ENCODE measurements at regions not wholly inside any gene's neighbourhood (a gene's known extent, or its start where the extent isn't known, plus 50 kb on each side); places are given as distances from the start of the nearest gene placed in this dataset.

DNA sequence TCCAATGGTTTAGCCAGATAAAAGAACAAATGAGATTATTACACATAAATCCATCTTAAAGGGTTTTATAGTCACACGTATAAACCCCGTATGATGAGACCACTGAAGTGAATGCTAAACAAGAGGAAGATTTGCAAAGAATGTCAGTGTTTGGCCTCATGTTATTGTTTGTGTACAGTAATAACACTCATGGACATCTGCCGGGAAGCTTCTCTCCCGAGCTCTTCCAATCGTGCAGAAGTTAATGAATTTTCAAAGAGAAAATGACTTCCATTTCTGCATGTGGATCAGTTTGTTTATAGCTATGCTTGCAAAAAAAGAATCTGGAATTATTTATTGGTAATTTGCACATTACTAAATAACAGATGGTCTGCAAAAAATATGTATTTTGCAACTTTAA lies 88.5 kb upstream of the APCDD1 start:
- no peak for DNase-seq

DNA sequence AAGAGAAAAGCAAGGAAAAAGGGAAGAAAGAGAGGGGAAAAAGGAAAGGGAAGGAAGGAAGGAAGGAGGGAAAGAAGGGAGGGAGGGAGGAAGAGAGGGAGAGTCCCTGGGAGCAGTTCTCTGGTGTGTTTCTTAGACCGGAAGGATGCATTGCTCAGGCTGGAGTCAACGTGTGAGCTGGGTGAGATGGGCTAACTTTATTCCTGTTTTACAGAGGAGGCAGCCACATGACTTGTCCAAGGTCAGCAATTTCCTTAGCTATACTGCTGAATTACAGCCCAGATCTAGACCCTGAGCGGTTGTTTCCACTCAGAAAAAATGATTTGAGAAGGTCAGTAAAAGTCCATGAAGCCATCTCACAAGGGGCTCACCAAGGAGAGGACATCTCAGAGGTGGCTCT lies 86.6 kb upstream of the APCDD1 start:
- DNase-seq, result no peak

DNA sequence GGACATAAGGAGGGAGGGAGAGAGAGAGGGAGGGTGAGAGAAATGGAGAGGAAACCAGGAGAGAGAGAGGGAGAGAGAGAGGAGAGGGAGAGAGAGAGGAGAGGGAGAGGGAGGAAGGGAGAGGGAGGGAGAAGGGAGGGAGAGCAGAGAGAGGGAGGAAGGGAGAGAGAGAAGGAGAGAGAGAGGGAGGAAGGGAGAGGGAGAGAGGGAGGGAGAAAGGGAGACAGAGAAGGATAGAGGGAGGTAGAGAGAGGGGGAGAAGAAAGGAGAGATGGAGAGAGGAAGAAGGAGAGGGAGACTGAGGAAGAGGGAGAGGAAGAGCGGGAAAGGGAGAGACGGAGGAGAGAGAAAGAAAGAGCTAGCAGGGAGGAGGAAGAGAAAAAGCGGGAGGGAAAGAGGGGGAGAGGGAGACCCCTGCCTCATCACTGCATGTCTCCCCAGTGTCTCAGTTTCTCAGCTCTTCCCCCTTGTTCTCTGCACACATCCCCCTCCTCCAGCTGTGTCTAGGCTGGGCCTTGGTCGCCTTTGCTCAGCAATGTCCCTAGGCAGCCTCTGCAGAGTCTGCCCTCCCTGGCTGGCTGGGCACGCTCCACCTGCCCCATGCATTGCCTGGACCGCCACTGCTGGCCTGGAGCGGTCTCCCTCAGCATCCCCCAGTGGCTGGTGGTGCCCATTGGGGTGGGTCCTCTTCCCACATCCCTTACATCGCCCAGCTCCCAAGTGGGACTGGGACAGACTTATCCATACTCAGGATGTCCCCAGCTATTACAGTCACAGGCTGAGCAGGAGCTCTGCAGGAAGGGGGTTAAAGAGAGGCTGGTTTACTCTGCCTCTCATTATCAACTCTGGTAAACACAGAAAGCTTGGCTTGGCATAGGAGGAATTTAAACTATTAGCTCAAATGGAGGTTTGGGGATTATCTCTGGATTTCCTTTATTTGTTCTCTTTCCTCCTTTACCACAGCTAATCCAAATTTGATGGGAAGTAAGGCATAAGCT lies 85.7 kb upstream of the APCDD1 start:
- no peak for DNase-seq

DNA sequence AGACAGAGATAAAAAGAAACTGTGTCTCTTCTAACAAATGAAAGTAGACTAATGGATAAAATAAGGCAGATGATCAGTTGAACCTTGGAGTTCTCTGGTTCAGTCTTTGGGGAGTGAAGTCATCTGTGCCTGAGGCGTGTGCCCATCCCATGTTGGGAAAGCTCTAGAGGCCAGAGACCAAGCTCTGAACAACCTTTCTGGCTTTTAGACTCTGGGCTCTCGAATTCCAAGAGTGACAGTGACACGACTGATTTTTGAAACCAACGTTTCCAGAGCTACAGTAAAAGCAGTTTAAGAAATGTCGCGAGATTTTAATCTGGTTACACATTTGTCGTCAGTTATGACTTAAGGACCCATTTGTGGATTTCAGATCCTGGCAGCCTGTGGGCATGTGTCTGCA lies 83.7 kb upstream of the APCDD1 start:
- no peak for DNase-seq

DNA sequence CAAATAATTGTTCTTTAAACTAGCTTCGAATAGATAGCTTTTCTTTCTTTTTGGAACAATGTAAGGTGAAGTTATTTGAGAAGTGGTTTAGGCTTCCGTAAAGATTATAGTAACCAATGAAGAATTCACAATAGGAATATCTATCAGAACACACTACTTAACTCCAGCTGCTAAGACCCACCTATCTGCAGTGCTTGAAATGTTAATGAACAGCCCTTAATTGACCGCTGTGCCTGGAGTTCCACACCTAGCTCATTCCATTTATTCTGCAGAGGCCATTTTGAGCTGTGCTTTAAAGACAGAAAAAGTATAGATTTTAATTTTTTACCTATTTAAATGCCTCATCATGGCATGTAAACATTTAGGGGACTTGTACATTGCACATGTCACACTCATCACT lies 83.3 kb upstream of the APCDD1 start:
- no peak for DNase-seq

DNA sequence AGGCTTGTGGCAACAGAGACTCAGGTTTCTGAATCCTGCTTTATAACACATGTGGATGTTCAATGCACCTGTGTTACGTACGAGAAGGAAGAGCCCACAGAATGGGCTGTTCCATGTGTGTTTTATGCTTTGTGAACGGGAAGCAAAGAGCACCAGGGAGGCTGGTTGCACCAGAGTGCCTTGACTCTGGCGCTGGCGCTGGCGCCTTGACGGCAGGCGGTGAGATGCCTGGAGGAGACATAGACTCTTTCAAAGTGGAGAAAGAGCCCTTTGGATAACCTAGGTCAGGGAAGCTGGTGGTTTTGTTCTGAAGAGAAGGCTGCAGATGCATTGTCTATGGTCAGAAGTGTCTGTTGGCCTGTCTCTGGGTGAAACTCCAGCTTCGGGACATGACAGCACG lies 80.2 kb upstream of the APCDD1 start:
- DNase-seq, result no peak

DNA sequence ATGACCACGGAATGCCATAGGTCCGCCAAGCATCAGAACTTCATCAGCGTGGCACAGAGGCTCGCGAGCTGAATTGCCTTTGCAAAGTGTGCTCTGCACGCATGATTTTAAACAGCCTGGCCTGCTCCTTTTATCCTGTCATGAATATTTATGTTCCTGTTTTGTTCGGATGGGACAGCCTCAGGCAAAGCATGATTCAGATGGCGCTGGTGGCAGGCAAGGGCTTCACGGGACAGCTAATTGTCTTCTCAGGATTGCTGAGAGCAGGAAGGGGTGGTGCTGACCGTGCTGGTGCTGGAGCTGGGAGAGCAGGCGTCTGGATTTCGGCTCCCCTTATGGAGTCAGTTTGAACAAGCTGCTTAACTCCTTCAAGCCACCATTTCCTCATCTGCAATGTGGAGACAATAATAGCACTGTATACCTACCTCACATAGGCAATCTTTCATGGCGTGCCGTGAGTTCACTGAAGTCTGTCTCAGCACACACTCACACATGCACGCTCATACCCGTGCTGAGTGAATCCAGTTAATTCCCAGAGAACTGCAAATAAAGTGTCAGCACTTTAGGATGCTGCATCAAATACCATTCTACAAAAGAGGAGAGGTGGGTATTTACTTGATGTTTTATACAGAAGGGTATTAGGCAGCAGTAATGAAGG lies 79.7 kb upstream of the APCDD1 start:
- DNase-seq, result no peak

DNA sequence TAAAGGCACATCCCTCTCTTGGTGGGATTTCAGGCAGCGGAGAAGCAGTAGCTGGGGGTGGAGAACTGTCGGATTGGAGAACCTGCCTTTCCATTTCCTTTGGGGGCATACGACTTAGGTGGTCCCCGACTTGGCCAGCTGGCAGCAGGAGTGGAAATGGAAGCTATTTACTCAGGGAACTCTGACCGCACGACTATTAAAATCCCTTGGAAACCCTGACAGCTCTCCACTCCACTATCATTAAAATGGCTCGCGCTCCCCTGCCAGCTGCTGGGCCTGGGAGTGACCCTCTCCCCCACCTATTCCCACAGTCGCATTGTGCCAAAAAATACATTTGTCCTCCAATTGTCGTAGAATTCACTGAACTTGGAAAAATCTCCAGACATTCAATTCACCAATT lies 77.7 kb upstream of the APCDD1 start:
- DNase-seq, result no peak

DNA sequence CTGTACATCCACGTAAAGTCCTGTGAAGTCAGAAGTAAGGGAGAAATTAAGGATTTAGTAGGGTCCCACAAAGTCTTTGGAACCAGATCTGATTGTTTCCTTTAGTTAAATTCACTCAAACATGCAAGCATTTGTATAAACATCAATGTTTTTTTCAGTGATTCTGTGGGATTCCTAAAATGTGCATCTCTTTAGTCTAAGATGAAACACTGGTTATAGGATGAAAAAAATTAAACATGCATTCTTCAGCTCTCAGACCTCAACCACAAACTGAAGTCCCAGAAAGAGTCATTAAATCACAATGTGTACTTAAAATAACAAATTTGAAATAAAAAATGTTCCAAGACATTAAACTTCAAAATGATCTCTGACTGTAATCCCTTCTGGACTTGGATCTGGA lies 76.5 kb upstream of the APCDD1 start:
- no peak for DNase-seq

DNA sequence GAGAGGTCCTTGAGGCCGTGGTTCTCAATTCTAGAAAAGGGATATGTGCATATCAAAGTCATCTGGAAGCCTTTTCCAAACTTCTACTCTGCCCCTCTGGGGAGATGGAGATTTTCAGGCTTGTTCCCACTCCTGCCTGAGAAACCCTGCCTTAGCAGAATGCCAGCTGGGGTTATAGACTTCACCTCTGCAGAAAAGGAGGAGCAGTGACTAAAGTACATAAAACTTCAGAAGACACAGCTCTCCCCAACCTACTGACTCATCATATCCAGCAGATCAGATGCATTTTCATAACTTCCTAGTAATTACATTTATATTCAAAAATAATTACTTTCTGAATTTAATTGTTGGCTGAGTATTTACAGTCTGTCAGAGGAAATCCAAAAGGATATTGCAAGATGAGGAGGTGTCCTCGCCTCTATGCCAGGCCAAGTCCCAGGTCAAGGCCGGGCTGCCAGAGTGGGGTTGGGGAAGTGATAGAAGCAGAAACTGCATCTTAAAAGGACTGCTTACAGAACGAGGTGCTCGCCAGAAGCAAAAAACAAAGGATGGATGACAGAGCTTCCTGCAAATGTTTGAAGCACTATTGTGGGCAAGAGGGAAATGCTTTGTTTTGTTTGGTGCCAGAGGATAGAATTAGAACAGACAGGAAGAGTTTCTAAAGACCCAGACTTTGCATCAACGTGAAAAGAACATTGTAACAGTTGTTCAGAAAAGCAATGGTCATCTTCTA lies 75.6 kb upstream of the APCDD1 start:
- no peak for DNase-seq

DNA sequence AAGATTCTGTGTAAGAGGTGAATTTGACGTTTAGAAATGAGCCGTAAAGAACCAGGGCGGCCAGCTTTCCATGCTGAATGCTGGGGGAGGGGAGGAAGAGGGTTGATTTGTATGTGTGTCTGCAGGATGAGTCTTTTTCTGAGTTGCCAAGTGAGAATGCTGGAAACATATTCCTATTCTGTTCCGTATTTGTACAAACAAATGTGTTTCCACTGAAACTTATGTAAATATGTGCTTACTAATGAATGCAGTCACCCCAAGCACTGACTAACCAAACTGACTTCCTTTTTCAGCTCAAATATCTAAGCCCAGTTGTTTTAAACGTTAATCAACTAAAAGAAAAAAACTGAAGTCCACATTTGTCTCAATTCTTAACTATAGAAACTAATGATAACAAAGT lies 74.9 kb upstream of the APCDD1 start:
- DNase-seq, result no peak

DNA sequence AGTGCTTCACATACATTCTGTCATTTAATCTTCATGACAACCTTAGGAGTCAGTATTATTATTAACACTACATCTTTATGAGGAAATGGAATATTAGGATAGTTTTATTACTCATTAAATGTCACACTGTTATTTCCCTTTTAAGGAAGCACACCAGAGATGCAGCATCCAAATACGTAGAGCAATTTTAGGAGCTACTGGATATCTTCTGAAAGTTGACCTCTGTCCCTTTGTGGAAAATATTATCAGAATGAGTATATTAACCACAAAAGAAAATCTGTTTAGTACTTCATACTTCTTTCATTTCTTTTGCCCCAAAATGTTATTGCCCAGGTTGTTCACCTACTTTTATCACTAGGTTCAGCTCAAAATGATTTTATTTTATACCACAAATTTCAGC lies 72.9 kb upstream of the APCDD1 start:
- no peak for DNase-seq

DNA sequence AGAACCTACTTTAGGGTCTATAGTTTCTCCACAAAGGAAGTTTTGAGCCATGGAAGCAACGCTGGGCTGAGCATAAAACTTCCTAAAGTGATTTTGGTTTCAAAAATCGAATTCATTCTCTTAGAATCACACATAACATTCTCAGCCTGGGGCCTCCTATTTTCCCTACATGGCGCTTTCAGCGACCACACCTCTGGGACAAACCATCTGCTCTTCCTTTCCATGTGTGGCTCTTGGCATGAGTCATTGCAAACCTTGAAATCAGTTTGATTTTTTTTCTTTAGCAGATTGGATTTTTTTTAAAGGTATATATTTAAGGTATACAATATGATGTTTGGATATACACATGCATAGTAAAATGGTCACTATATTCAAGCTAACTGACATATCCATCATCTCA lies 72.5 kb upstream of the APCDD1 start:
- DNase-seq, result no peak

DNA sequence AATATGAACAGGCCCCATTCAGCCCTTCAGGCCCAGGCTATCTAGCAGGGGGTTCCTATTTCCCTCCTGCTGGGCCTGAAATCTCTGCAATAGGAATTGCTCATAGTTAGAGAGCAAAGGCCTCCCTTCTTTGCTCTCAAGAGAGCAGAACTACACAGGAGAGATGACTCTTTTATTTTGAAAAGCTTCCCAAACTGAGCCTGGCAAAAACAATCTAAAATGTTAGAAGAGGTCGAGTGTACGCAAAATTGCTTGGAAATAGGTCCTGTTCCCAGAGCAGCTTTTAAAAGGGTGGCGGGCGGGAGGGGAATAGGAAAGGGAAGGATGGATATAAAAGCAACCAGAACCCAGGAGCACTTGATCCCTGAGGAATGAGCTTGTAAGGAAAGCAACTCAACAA lies 68.4 kb upstream of the APCDD1 start:
- no peak for DNase-seq

DNA sequence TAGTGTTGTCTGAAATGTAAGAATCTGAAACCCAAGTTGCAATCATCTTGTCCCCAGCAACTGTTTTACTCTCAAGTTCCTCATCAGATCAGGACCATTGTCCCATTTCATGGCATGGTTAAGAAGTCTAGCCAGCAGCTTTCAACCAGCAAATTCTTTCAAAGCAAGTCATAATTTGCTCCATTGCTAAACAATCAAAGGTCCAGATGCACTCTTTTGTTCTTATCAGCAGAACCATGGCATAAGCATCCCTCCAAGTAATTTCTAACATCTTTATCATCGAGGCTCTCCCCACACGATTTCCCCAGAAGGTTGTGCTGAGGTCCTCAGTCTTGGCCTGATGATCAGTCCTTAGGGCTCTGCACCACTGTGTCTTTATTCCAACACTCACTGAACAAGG lies 67.5 kb upstream of the APCDD1 start:
- no peak for DNase-seq

DNA sequence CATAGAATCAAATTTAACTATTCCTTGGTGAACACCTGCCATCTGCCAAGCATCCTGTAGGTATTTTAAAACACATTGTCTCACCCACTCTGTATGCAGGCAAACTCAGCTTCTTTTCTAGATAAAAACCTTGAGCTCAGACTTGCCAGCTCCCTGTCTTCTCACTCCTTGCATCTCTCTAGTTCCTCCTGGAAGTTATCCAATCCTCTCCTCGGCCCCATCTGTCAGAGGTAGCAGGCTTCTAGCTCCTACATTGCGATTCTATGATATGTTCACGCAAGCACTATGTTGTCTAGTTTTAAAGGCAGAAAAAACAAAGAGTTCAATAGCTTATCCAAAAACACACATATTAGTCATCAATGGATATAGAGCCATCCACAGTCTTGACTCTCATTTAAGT lies 67.0 kb upstream of the APCDD1 start:
- DNase-seq, result no peak

DNA sequence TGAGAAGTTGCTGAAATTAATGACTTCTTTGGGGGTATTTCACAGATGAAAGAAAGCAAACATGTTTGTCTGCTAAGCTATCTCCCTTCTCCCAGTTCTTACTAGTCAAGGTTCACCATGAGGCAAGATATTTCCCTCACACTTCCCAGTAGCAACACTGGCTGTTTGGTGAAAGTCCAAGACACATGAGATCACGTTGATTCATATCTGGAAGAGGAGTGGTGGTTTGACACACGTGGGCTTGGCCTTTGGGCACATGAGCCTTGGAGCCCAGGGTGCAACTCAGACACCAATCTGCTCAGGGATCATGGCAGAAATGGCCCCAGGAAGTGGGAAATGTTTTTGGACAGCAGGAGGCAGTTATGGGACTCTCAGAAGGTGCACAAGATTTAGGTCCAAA lies 66.1 kb upstream of the APCDD1 start:
- DNase-seq, result no peak

DNA sequence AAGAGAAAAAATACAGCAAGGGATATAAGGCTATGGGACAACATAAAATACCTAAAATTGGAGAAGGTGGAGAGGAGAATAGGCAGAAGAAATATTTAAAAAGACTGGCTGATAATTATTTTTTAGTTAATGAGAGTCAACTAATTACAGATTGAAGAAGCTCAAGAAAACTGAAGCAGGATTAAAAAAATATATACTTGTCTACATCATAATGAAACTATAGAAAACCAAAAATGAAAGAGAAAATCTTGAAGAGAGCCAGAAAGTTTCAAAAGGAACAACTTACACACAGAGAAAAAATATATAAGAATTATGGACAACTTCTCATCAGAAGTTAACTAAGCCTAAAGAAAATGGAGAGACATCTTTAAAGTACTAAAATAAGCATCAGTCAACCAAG lies 62.9 kb upstream of the APCDD1 start:
- no peak for DNase-seq

DNA sequence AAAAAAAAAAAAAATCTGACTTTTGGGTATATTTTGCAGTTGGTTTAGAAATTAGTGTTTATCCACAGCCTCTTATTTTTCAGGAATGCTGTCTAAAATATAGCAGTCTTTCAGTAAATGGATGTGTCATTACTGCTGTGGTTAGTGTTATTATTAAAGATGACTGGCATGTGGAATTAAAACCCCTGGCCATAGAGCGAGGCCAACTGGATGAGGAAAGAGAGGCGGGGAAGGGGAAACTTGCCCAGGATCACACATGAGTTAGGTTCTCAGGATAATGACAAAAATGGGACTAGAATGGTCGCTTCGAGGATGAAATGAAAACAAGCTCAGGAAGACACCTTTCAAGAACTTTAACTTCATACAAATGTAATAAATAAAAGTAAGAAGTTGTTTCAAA lies 57.4 kb upstream of the APCDD1 start:
- DNase-seq, result no peak

DNA sequence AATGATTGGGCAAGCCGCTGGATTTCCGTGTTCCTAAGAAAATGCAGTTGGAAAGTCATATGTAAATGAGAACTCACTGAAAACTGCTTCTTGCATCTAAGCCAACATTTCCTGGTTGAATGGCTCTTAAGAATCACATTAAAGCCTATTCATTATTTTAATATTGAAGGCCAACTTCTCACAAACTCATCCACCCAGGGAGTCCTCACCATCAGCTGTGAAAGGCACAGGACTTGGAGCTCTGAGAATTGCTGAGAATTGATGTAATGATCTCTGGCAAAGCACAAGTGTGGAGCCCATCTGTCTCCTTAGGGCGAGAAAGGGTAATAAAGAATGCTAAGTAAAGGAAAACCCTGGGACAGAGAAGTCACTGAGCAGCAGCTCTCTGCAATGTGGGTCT lies 55.9 kb upstream of the APCDD1 start:
- DNase-seq, result no peak

DNA sequence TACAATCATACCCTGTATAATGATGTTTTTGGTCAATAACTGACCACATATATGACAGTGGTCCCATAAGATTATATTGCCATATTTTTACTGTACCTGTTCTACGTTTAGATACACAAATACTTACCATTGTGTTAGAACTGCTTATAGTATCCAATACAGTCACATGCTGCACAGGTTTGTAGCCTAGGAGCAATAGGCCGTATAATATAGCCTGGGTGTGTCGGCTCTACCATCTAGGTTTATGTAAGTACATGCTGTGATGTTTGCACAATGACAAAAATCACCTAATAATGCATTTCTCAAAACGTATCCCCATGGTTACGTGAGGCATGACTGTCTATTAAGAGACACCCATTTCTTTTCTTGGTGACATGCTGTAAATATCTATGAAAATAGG lies 55.0 kb upstream of the APCDD1 start:
- no peak for DNase-seq

DNA sequence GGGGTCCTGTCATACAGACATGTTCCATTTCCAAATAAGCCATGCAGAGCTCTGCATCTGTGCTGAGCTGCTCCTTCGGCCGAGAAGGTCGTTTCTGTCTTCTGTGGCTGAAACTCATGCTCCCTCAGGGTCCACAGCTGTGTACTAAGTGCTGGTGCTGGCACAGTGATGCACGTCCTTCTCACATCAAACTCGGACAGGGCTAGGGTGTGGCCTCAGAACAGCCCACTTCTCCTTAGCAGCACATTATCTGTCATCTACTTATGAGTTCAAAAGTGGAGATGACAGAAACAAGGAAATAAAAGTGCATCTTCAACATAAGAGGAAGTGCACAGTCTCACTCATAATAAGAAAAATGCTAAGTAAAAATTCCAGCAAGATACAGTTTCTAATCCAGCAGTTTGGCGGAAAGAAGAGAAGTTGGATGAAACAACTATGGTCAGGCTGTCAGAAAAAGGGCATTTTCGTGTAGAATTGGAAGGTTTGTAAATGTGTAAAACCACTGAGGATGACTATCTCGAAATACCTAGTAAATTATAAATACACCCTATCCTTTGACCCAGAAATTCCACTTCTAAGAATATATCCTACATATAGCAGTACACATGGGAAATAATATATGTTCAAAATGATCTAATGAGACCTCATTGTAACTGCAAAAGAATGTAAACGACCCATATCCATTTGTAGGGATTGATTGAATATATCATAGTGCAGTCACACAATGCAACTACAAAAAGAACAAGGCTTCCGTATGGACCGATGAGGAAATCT lies 53.7 kb upstream of the APCDD1 start:
- no peak for DNase-seq

DNA sequence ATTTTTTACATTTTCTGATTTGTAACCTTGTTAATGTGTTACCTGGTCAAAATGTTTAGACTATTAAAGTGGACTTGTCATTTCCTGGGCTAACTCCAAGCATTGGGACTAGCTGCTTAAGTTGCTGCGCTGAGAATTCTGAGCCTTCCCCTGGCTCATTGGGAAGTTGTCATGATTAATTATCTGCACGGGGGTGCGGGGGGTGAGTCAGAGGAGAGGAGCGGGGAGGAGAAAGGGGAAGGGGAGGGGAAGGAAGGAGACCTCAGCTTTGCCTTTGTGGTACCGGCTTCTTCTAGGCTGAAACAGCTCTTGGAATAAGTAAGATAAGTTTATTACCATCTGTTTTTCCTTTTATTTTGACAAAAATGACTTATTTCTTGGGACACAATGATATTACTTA lies 52.9 kb upstream of the APCDD1 start:
- DNase-seq, result no peak

Data from NCI-H2107 (cell line).